ENCODE measurements at regions not wholly inside any gene's neighbourhood (a gene's known extent, or its start where the extent isn't known, plus 50 kb on each side); places are given as distances from the start of the nearest gene placed in this dataset.

GRCh38 chrX:7435822-7436221, 287.9 kb upstream of the PUDP start:
- CTCF ChIA-PET = no interaction called here
- Mint-ChIP-seq H3K9me3 (ENCODE audit: low read depth, unreplicated experiment) (no peaks in the 10 kb centered on the region), H3K27ac (ENCODE audit: unreplicated experiment) (no peak overlapping the region), H3K4me1 (ENCODE audit: low read depth, unreplicated experiment) (no peaks in the 10 kb centered on the region), H3K36me3 (ENCODE audit: insufficient read depth, unreplicated experiment) (no peaks in the 10 kb centered on the region), H3K4me3 (ENCODE audit: low read depth, unreplicated experiment) (no peak overlapping the region), H3K27me3 (ENCODE audit: unreplicated experiment) (no peaks in the 10 kb centered on the region)
- BruUV-seq (replicated peaks) = no TSS peak
- TF ChIP-seq, protein P1, sequence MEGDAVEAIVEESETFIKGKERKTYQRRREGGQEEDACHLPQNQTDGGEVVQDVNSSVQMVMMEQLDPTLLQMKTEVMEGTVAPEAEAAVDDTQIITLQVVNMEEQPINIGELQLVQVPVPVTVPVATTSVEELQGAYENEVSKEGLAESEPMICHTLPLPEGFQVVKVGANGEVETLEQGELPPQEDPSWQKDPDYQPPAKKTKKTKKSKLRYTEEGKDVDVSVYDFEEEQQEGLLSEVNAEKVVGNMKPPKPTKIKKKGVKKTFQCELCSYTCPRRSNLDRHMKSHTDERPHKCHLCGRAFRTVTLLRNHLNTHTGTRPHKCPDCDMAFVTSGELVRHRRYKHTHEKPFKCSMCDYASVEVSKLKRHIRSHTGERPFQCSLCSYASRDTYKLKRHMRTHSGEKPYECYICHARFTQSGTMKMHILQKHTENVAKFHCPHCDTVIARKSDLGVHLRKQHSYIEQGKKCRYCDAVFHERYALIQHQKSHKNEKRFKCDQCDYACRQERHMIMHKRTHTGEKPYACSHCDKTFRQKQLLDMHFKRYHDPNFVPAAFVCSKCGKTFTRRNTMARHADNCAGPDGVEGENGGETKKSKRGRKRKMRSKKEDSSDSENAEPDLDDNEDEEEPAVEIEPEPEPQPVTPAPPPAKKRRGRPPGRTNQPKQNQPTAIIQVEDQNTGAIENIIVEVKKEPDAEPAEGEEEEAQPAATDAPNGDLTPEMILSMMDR (IDR thresholded peaks at IDR 0.05; ENCODE audit: unreplicated experiment) = no peak
- DNase-seq = no peak
- intact Hi-C loops (cut with micrococcal nuclease; ENCODE audit: unreplicated experiment) = no loop called here

DNA sequence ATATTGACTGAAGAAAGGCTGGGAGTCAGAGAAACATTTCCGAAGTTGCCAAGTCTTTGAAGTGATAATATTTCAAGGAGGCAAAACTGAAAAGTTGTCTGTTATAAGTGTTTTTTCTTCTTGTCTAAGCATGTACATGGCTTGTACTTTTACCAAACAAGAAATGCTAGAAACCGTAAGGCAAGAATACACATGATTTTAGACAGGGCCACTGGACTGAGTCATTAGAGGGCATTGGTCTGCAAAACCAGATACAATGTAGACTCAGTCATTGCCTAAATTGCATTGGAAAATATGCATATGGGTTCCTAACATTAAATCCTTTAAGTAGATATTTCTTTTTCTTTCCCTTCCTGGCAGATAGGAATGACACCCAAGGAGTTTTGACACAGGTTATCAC, 284.9 kb upstream of the PUDP start:
- Mint-ChIP-seq H3K4me1 (ENCODE audit: low read depth, unreplicated experiment) (no peaks in the 10 kb centered on the region), H3K36me3 (ENCODE audit: insufficient read depth, unreplicated experiment) (no peaks in the 10 kb centered on the region), H3K4me3 (ENCODE audit: low read depth, unreplicated experiment) (no peak overlapping the region), H3K27me3 (ENCODE audit: unreplicated experiment) (no peaks in the 10 kb centered on the region), H3K27ac (ENCODE audit: unreplicated experiment) (no peak overlapping the region), H3K9me3 (ENCODE audit: low read depth, unreplicated experiment) (no peaks in the 10 kb centered on the region)
- intact Hi-C loops (cut with micrococcal nuclease; ENCODE audit: unreplicated experiment) = no loop called here
- CTCF ChIA-PET = no interaction called here
- TF ChIP-seq, protein P1 (IDR thresholded peaks at IDR 0.05; ENCODE audit: unreplicated experiment) = no peak
- DNase-seq = no peak
- no TSS peak for BruUV-seq (replicated peaks)

- no peaks in the 10 kb centered on the region for H3K36me3 Mint-ChIP-seq (ENCODE audit: insufficient read depth, unreplicated experiment)
- no peaks in the 10 kb centered on the region for H3K27me3 Mint-ChIP-seq (ENCODE audit: unreplicated experiment)
- H3K4me3 Mint-ChIP-seq (ENCODE audit: low read depth, unreplicated experiment) = no peak overlapping the region
- no peaks in the 10 kb centered on the region for H3K4me1 Mint-ChIP-seq (ENCODE audit: low read depth, unreplicated experiment)
- H3K9me3 Mint-ChIP-seq (ENCODE audit: low read depth, unreplicated experiment) = no peaks in the 10 kb centered on the region
- H3K27ac Mint-ChIP-seq (ENCODE audit: unreplicated experiment) = no peak overlapping the region
- BruUV-seq (replicated peaks) = no TSS peak
- intact Hi-C loops (cut with micrococcal nuclease; ENCODE audit: unreplicated experiment) = no loop called here
- TF ChIP-seq, protein P1 (IDR thresholded peaks at IDR 0.05; ENCODE audit: unreplicated experiment) = no peak
- CTCF ChIA-PET = no interaction called here
- no peak for DNase-seq
Observed at GRCh38 chrX:7420717-7421116, 272.8 kb upstream of the PUDP start.

DNA sequence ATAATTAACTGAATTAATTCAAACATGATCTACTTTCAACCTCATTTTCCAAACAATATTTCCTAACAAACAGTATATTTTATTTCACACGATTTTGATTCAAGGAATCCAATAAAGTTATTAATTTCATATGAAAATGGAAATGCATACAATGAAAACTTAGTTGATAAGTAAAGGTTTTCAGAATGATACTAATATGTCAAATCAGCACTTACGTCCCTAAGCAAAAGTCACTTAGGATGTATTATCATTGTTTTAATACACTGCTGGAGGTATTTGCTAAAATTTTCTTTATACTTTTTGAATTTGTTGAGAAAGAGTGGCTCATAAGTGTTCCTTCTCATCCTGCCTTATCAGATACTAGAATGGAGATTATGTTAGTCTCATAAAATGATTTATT, 266.8 kb upstream of the PUDP start:
- TF ChIP-seq, protein P1 (IDR thresholded peaks at IDR 0.05; ENCODE audit: unreplicated experiment) = no peak
- BruUV-seq (replicated peaks) = no TSS peak
- H3K4me3 Mint-ChIP-seq (ENCODE audit: low read depth, unreplicated experiment) = no peak overlapping the region

GRCh38 chrX:7412840-7413239, 264.9 kb upstream of the PUDP start:
- DNase-seq = no peak
- intact Hi-C loops (cut with micrococcal nuclease; ENCODE audit: unreplicated experiment) = no loop called here
- Mint-ChIP-seq H3K27me3 (ENCODE audit: unreplicated experiment) (no peaks in the 10 kb centered on the region), H3K36me3 (ENCODE audit: insufficient read depth, unreplicated experiment) (no peaks in the 10 kb centered on the region), H3K9me3 (ENCODE audit: low read depth, unreplicated experiment) (no peaks in the 10 kb centered on the region), H3K27ac (ENCODE audit: unreplicated experiment) (no peak overlapping the region), H3K4me3 (ENCODE audit: low read depth, unreplicated experiment) (no peak overlapping the region), H3K4me1 (ENCODE audit: low read depth, unreplicated experiment) (no peaks in the 10 kb centered on the region)
- BruUV-seq (replicated peaks) = no TSS peak
- TF ChIP-seq, protein P1 (IDR thresholded peaks at IDR 0.05; ENCODE audit: unreplicated experiment) = no peak
- CTCF ChIA-PET = no interaction called here

More for the DNA sequence above, 266.8 kb upstream of the PUDP start:
- H3K36me3 Mint-ChIP-seq (ENCODE audit: insufficient read depth, unreplicated experiment) = no peaks in the 10 kb centered on the region
- CTCF ChIA-PET = no interaction called here
- H3K27me3 Mint-ChIP-seq (ENCODE audit: unreplicated experiment) = no peaks in the 10 kb centered on the region
- DNase-seq = no peak
- no peak overlapping the region for H3K27ac Mint-ChIP-seq (ENCODE audit: unreplicated experiment)
- intact Hi-C loops (cut with micrococcal nuclease; ENCODE audit: unreplicated experiment) = no loop called here
- H3K9me3 Mint-ChIP-seq (ENCODE audit: low read depth, unreplicated experiment) = no peaks in the 10 kb centered on the region
- no peaks in the 10 kb centered on the region for H3K4me1 Mint-ChIP-seq (ENCODE audit: low read depth, unreplicated experiment)
